Left lobe of liver (tissue), 2 donors: ENCODE measurements at regions not wholly inside any gene's neighbourhood (a gene's known extent, or its start where the extent isn't known, plus 50 kb on each side); places are given as distances from the start of the nearest gene placed in this dataset.

Experiments
- ATAC-seq: fragments of 200-7000 bp; cut with Tn5 transposase; one replicate; pipeline ENCODE4 v1.9.1; 2020; ENCODE audit warnings: mild to moderate bottlenecking, moderate library complexity
- DNase-seq: peaks from one replicate; pipeline ENCODE4 v3.0.0-alpha.2; 2020; ENCODE audit warnings: low spot score
- donor health status: DM: no; HTN: no; CAD: no; lungs with moderate emphysema.
- donor health status: DM: no; HTN: yes; CAD: no.

DNA sequence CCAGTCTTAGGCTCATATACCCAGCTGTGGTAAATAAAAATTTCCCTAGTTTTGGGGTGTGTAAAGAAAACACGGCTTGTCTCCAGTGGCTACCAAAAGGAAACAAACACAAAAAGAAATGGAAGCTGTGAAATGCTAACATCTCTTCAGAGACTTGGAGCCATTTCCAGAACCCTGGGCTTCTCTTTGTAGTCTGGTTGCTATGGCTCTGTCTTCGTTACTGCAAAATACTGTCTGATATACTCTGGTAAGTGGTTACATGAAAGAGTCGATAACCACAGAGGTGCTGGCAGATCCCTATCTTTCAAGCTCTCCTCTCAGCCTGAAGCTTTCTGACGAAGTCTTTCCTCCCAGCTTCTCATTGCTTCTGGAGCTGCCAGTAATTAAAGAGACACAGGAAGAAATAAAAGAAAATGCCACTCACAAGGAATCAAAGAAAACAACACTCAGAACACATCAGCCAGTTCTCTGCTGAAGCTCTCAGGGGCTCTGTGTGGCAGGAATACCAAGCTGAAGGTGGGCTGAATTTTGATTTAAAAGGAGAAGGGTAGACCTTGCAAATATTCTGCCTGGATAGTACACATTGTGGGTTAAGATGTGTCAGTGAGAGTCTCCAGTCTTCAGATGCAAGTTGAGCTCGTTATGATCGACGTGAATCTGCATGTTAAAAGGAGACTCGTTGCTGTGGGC, 107.6 kb upstream of the FAM9C start:
- ATAC-seq (no peak), DNase-seq (no peak)

DNA sequence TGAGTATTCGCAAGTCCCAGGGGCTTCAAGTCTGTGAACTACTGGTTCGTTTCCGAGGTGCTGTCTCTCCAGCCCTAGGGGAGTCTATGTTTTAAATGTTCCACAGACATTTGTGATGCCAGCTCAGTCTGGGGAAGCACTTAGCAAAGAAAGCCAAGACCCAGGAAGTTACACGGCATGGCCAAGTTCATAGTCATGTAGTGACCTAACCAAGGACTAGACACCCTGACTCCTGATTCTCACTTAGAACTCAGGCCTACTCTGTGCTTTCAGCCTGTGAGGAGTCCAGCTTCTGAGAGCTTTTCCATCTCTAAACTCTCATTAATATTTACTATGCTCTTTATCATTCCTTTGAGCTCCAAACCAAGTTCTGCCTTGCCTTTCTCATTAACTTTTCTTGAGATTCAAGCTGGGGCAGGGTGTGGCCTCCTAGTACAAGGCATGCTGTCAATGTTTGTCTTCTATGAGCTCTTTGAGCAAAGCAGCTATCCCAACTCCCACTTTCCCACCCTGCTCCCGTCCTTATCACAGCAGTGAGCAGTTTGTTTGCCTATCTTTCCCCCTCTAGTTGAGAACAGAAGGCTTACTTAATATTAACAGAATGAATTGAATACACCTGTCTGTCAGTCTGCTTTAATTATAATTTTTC, 105.4 kb upstream of the FAM9C start:
- DNase-seq: no peak
- no peak for ATAC-seq

DNA sequence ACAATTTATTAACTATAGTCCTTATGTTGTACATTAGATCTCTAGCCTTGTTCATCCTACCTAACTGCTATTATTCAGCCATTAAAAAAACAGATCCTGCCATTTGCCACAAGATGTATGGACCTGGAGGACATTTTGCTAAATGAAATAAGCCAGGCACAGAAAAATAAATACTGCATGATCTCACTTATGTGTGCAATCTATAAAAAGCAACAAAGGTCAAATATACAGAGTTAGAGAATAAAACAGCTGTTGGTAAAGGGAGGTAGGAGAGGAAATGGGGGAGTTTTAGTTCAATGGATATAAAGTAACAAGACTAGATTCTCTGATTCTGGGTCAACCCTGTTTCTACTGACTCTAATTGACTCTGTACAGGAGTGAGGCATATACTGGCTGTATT, 103.3 kb upstream of the FAM9C start:
- ATAC-seq (no peak), DNase-seq (no peak)

DNA sequence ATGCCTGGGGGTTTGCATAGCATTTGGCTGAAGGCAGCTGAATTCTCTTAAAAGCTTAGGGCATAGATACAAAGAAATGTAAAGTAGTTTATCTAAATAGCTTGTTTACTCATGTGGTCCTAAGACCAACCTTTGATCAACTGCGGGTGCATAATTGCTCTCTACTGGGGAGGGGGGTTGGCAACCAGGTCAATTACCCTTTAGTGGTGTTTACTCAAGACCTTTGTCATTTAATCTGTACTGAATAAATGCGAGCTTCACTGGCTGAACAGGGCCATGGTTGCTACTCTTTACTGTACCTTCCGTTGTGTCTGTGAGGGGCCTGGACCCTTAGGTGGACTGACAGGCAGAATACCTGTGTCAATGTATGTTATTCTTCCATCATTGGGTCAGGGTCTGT, 102.7 kb upstream of the FAM9C start:
- DNase-seq: no peak

DNA sequence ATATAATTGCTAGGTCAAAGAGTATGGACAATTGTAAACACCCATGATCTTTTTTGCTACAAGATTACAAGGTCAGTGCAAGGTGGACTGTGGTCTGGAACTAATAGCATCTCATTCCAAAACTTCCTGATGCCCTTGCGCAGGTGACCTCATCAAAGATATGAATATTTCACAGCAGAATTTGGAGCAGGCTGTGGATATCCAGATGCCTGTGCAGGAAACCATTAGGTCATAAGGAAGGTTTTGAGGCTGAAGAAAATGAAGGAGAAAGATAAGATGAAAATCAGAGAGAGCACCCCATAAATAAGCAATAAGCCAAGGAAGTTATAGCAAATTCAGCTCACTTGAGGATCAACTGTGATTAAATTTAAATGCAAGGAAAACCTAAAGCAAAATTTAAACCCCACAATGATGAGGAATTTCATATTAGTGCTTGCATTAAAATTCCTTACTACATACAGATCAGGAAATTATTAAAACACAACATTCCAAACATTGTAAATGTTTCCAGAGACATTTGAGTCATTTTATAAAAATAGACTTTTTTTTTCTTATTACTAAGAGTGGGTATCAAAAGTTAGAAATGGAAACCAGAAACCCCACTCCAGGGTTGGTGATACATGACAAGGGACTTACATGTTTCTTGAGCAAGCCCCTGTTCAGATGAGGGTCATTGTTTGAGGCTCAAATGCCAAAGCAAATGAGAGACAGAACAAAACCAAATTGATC, 100.7 kb upstream of the FAM9C start:
- ATAC-seq (no peak), DNase-seq (no peak)

More for the DNA sequence above, 102.7 kb upstream of the FAM9C start:
- ATAC-seq: no peak

DNA sequence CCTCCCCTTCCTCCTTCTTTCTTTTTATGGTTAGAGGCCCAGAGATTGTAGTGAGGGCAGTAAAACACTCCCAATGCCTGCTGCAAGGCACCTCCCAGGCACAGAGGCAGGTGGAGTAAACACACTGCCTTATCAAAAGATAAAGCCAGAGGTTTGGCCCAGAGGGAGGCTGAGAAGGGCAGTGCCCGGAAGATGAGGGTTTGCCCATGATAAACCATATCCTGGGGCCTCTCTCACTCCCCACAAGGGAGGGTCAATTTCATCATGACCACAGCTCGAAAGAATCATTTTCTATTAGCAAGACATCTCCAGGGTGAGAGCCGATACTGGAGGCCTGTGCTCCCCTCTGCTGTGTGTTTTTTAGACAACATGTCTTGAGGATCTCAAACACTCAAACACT, 98.5 kb upstream of the FAM9C start:
- no peak for DNase-seq
- no peak for ATAC-seq

DNA sequence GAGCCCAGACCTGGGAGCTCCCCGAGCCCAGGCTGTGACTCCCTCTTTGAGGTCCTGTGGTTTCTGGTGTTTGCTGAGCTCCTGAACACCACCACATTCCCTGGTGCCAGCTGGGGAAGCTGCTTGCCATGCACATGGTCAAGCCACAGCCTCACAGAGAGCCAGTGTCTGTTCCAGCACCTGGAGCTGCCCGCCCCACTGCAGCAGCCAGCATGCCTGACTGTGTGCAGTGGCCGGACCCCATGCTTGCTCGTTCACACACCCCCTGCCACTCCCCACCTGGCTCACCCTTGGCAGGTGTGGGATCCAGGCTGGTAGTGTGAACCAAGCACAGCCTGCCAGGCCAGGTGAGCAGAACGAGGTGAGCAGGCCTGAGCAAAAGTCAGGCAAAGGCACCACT, 95.6 kb upstream of the FAM9C start:
- DNase-seq (no peak), ATAC-seq (no peak)

DNA sequence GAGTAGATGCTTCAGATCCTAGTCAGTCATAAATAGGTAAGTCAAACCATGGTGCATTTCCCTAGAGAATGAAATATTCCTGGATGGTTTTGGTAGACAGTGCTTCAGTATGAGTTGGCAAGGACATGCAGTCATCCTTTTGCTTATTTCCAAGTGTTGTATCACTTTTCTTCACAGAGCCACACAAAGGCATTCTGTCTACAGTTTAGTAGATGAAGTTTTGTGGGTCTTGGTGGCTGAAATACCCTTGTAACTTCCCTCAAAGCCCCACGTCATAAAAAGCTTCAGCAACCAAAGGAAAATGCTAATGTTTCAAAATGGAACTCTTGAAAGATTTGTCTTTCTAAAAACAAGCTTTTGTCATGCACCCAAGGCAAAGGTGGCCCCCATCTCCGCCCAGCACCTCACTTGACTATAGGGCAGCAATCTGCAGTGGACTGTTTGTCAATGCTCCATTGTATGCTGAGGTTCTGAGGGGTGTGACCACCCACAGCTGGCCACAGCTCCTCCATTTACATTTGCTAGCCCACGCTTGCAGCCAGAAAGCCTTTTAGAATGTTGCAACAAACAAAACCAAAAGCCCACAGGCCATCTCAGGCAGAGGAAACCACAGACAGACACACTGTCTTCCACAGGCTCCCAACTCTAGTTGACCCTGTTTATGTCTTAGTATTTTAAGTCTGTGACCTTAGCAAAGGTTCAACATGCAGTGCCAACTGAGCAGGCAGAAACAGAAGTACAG, 87.1 kb upstream of the FAM9C start:
- DNase-seq: no peak
- peak; percentile 31 for ATAC-seq

DNA sequence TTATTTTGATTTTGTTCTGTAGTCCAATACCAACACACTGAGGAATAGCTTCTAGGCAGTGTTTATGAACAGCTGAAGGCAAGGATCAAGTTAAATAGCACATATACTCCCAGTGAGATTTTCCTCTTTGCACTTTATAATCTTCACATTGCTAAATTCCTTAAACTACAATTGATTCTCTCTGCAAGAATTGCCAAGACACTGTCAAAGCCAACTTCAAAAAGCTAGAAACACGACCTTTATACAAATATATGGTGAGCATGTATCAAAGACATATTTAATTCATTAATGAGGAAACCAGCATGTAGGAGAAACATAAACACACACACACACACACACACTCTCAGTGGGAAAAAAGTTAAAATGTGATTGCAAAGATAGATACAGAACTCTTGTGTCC, 86.4 kb upstream of the FAM9C start:
- no peak for ATAC-seq
- no peak for DNase-seq

DNA sequence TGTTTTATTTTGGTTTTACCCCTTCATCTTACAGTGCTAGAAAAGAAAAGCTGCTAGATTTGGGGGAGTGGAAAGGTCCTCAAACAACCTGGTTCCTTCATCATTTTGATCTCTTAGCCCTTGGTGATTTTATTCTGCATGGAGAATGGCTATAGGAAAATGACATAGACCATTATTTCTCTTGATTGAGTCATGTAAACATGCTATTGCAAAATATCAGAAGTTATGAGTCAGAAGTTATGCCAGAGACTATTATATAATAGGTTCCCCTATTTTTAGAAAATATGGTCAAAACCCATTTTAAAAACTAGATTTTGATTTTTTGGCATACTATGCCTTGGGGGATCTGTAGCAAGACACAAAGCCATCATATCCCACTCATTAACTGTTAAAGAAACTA, 83.7 kb upstream of the FAM9C start:
- no peak for ATAC-seq

DNA sequence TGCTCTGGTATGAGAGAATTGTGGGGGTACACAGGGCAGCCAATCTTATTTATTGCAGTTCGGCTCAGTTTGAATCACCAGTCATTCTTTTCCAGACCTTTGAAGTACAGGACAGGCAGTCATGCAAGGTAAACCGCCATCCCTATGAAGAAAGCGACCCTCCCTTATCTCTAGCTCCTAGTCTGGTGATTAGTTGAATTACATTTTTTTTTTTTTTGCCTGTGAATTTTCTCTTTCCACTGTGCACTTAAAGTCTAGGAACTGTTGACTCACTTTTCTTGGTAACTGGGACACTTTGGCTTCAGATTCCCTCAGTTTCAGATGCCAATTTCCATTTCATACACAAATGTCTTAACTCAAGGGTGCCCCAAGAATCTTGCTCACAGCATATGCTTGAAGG, 82.4 kb upstream of the FAM9C start:
- ATAC-seq (no peak), DNase-seq (no peak)

More for the DNA sequence above, 83.7 kb upstream of the FAM9C start:
- no peak for DNase-seq

DNA sequence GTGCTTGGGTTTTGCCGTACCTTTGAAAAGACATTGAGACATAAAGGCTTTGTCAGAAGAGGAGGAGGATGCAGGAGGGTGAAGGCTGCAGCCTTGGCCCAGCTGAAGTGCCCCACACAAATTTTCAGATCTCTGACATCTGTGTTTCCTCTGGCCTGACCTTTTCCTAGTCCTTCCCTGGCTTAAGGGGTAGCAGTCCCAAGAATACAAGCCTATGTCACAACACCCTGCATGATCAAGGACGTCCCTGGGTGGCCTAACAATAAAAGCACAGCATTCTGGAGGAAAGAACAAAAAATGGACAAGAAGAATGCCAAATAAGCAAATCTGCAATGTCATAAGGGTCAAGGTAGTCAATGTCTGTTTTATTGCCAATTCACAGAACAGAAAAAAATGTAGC, 80.8 kb upstream of the FAM9C start:
- no peak for ATAC-seq

DNA sequence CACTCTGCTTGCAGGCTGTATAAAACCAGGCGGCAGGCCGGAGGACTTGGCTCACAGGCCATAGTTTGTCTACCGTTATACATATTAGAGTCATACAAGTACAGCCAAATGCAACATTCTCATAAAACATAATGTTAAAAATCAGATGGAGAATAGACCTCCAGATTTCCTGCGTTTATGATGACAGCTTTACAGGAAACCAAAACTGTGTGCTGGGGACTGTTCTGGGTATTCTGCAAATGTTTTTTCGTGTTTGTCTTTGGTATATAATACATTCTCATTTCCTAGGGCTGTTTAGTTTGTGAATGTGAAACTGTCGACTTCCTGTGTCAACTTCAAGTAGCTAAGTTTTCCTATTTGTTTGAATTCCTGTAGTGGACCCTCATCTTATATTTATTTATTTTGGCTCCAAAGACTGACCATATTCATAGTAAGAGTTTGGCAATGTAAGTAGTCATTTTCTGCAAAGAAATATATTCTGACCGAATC, 79.5 kb upstream of the FAM9C start:
- no peak for DNase-seq
- ATAC-seq: peak; percentile 24

More for the DNA sequence above, 80.8 kb upstream of the FAM9C start:
- DNase-seq: no peak

DNA sequence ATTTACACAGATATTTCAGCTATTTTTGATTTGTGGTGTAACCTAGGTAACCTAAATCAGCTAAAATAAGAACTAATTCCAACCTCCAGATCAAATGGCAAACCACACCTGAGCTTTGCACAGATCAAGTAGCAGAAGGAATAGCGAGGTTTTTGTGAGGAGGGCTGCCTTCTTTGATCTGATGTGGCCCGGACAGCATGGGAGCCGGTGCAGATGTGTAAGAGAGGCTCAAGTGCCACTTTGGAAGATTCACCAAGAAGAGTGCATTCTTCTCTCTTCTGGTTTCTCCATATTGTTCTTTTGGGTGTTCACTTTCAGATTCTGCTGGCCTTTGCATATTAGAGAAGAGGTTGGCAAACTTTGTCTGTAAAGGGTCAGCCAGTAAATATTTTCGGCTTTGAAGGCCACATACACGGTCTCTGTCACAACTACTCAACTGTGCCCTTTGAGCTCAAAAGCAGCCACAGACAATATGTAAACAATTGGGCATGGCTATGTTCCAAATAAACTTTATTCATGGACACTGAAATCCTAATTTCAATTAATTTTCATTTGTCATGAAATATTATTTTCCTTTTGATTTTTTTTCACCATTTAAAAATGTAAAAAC, 78.9 kb upstream of the FAM9C start:
- DNase-seq: peak; percentile 58
- ATAC-seq: peak; percentile 66

DNA sequence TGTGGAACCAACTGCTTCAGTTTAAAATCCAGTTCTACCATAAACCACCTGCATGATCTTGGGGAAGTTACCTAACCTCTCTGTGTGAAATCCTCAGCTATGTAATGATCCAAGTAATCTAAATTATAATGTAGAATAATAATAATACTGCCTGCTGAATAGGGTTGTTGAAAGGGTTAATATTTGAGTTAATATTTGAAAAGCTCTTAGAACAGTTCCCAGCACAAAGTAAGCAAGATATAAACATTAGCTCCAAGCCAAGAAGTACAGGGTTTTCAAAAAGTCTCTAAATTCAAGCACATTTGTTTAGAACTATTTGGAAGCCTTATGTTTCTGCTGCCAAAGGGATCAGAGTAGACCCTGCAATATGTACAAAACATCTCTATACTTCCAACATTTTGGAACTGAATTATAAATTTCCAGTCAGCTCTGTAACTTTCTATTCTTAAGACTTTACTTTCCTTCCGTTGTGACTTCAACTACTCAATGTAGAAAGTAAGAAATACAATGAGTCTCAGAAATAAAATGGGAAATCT, 76.7 kb upstream of the FAM9C start:
- DNase-seq: no peak
- no peak for ATAC-seq

DNA sequence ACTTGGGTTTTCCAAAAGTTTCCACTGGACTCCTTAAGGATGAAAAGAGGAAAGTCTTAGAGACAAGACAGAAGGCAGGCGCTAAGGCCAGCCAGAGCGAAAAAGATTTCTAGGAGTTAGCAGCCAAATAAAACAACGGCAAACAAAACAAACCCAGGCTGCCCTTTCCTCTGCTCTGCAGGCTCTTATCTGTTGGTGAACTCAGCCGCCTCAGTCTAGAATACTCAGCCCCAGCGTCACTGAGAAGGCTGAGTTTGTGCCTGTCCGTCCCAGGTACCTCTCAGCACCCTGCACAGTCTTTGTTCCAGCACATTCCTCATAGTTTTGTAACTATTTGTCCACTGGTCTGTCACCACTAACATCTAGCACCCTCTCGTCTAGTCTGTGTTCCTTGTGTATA, 75.6 kb upstream of the FAM9C start:
- ATAC-seq (peak; percentile 92), DNase-seq (peak; percentile 76)

DNA sequence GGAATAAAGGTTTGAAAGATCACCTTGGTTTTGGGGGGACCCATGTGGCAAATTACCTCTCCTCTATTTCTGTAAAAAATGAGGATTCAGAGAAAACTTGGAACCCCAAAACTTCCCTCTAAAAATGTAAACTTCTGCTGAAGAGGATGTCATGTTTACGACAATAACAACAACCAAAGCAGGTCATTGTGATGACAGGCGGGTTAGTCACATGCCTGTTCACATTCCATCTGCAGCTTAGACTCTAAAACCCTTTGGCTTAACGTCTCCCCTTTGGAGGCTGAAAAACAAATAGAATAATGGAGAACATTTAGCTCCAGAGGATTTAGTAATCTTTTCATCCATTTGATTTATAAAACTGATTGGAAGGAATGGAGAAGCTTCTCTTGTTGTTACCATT, 75.0 kb upstream of the FAM9C start:
- ATAC-seq: peak; percentile 20

DNA sequence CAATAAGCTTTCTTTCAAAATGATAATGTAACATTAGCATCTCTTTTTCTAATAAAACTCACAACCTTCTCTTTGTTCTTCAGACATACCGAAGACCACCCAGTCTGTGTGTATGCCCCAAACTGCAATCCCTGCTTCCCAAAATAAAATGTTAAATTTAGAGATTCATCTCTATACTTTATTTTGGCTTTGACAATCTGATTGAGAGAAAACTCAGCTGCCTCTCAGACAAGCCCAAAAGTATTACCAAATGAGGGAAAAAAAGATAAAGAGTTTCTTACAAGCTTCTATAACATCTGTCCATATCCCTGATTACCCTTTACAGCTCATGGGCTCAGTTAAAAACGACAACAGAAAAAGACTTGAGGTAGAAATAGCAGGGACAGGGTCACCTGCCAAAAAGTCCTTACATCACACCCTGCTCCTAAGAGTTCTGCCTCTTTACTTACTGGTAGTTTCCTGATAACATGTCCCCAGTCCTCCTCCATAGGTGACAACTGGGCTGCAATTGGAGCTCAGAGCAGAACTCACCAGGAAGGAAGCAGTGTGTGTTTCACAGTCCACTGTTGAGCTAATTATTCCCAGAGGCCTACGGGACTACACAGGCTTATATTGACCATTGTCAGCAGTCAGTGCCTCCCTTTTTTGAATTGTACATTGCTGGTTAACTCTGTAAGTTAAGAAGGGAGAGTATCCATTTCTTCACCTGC, 70.9 kb upstream of the FAM9C start:
- ATAC-seq (no peak), DNase-seq (no peak)

More for the DNA sequence above, 75.0 kb upstream of the FAM9C start:
- no peak for DNase-seq

DNA sequence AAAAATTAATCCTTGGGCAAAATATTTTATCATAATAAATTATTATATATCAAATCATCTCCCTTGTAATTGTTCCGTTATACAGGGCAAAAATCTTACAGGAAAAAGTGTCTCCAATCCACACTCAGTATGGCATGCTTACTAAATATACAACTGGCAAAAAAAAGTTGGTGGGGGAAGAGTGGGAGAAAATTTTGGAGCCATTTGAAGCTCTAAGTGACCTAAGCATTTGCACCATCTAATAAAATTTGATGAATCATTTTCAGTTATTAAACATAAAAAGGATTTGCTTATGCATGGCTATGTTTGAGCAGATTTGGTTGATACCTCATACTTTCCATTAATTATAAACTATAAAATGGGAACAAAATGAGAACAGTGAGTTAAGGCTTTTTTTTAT, 68.1 kb upstream of the FAM9C start:
- DNase-seq: no peak
- ATAC-seq: no peak
